Mucosa of rectum (tissue), 2 donors: ENCODE measurements at regions not wholly inside any gene's neighbourhood (a gene's known extent, or its start where the extent isn't known, plus 50 kb on each side); places are given as distances from the start of the nearest gene placed in this dataset.

Experiments
- H3K27ac ChIP-seq, 2 donors: one replicate each; pipeline ENCODE4 v1.7.0; 2013; ENCODE audit warnings: inconsistent platforms in 2 of 2, low read depth in 2 of 2, low read length in 2 of 2
- H3K27me3 ChIP-seq, 2 donors: one replicate each; pipeline ENCODE4 v1.7.0; 2013; ENCODE audit warnings: low read length in 2 of 2; ENCODE audit not compliant: control insufficient read depth in 2 of 2, insufficient read depth in 2 of 2
- H3K36me3 ChIP-seq, 2 donors: one replicate each; pipeline ENCODE4 v1.7.0; 2013; ENCODE audit warnings: low read length in 2 of 2; ENCODE audit not compliant: control insufficient read depth in 2 of 2, insufficient read depth in 2 of 2
- H3K4me1 ChIP-seq, 2 donors: one replicate each; pipeline ENCODE4 v1.7.0; 2013; ENCODE audit warnings: low read length in 2 of 2, mild to moderate bottlenecking in 1 of 2; ENCODE audit not compliant: control insufficient read depth in 2 of 2, insufficient read depth in 2 of 2
- H3K4me3 ChIP-seq, 2 donors: one replicate each; pipeline ENCODE4 v1.7.0; 2013; ENCODE audit warnings: low read length in 2 of 2
- H3K9ac ChIP-seq, 2 donors: one replicate each; pipeline ENCODE4 v1.7.0; 2013; ENCODE audit warnings: low read length in 2 of 2, low read depth in 1 of 2, mild to moderate bottlenecking in 1 of 2
- H3K9me3 ChIP-seq, 2 donors: one replicate each; pipeline ENCODE4 v1.7.0; 2013; ENCODE audit warnings: low read length in 2 of 2; ENCODE audit not compliant: control insufficient read depth in 2 of 2
- donor health status: healthy.
- donor health status: Normal muscosa, but diverticular disease.

- no peak overlapping the region for H3K4me3 ChIP-seq
These were observed 115.3 kb downstream of the ADSS2 start for GRCh38 chr1:244336232-244336899.

GRCh38 chr1:244337839-244338238, 113.9 kb downstream of the ADSS2 start:
- peaks cover 0 to 4% of the 10 kb centered on the region in 2 donors for H3K4me1 ChIP-seq
- no peaks in the 10 kb centered on the region for H3K27me3 ChIP-seq
- no peaks in the 10 kb centered on the region for H3K9me3 ChIP-seq
- H3K36me3 ChIP-seq: no peaks in the 10 kb centered on the region
- H3K9ac ChIP-seq: no peak overlapping the region
- no peak overlapping the region for H3K4me3 ChIP-seq
- no peak overlapping the region for H3K27ac ChIP-seq

More at GRCh38 chr1:244336232-244336899, 115.3 kb downstream of the ADSS2 start:
- Histone ChIP-seq H3K27me3 (no peaks in the 10 kb centered on the region), H3K9me3 (no peaks in the 10 kb centered on the region), H3K4me1 (peaks cover 0 to 1% of the 10 kb centered on the region in 2 donors), H3K36me3 (no peaks in the 10 kb centered on the region), H3K27ac (no peak overlapping the region), H3K9ac (no peak overlapping the region)

- Histone ChIP-seq H3K9me3 (no peaks in the 10 kb centered on the region), H3K36me3 (no peaks in the 10 kb centered on the region), H3K9ac (no peak overlapping the region), H3K27me3 (no peaks in the 10 kb centered on the region), H3K4me3 (no peak overlapping the region), H3K4me1 (peaks cover 0 to 4% of the 10 kb centered on the region in 2 donors), H3K27ac (no peak overlapping the region)
These were observed 112.5 kb downstream of the ADSS2 start for GRCh38 chr1:244339073-244339692.

GRCh38 chr1:244339776-244340175, 111.9 kb downstream of the ADSS2 start:
- no peak overlapping the region for H3K9ac ChIP-seq
- H3K27ac ChIP-seq: no peak overlapping the region
- no peaks in the 10 kb centered on the region for H3K9me3 ChIP-seq
- no peaks in the 10 kb centered on the region for H3K36me3 ChIP-seq
- no peaks in the 10 kb centered on the region for H3K27me3 ChIP-seq
- H3K4me3 ChIP-seq: no peak overlapping the region
- peaks cover 0 to 4% of the 10 kb centered on the region in 2 donors for H3K4me1 ChIP-seq

GRCh38 chr1:244340396-244340795, 111.3 kb downstream of the ADSS2 start:
- Histone ChIP-seq H3K9ac (no peak overlapping the region), H3K27ac (no peak overlapping the region)

GRCh38 chr1:244341455-244342450, 110.0 kb downstream of the ADSS2 start:
- peaks cover 0 to 4% of the 10 kb centered on the region in 2 donors for H3K4me1 ChIP-seq
- no peaks in the 10 kb centered on the region for H3K9me3 ChIP-seq
- no peaks in the 10 kb centered on the region for H3K36me3 ChIP-seq
- no peak overlapping the region for H3K9ac ChIP-seq
- no peak overlapping the region for H3K27ac ChIP-seq
- no peaks in the 10 kb centered on the region for H3K27me3 ChIP-seq
- no peak overlapping the region for H3K4me3 ChIP-seq

More at GRCh38 chr1:244340396-244340795, 111.3 kb downstream of the ADSS2 start:
- Histone ChIP-seq H3K27me3 (no peaks in the 10 kb centered on the region), H3K4me1 (peaks cover 0 to 4% of the 10 kb centered on the region in 2 donors), H3K36me3 (no peaks in the 10 kb centered on the region), H3K9me3 (no peaks in the 10 kb centered on the region), H3K4me3 (no peak overlapping the region)

GRCh38 chr1:244344001-244344400, 107.7 kb downstream of the ADSS2 start:
- H3K4me1 ChIP-seq: peaks cover 5 to 14% of the 10 kb centered on the region in 2 donors
- H3K4me3 ChIP-seq: no peak overlapping the region
- H3K27ac ChIP-seq: no peak overlapping the region
- no peaks in the 10 kb centered on the region for H3K27me3 ChIP-seq
- no peaks in the 10 kb centered on the region for H3K36me3 ChIP-seq
- H3K9me3 ChIP-seq: no peaks in the 10 kb centered on the region
- no peak overlapping the region for H3K9ac ChIP-seq

GRCh38 chr1:244346972-244347618, 104.6 kb downstream of the ADSS2 start:
- no peaks in the 10 kb centered on the region for H3K27me3 ChIP-seq
- peak overlapping the region in 1 of 2 donors; percentile 26 for H3K27ac ChIP-seq
- H3K9me3 ChIP-seq: no peaks in the 10 kb centered on the region
- H3K9ac ChIP-seq: no peak overlapping the region
- H3K36me3 ChIP-seq: no peaks in the 10 kb centered on the region
- H3K4me3 ChIP-seq: no peak overlapping the region
- peaks cover 18 to 23% of the 10 kb centered on the region in 2 donors for H3K4me1 ChIP-seq

GRCh38 chr1:244347942-244348341, 103.8 kb downstream of the ADSS2 start:
- Histone ChIP-seq H3K4me1 (peaks cover 18 to 28% of the 10 kb centered on the region in 2 donors), H3K27me3 (no peaks in the 10 kb centered on the region), H3K9me3 (no peaks in the 10 kb centered on the region), H3K27ac (peak overlapping the region in 1 of 2 donors; percentile 56), H3K36me3 (no peaks in the 10 kb centered on the region), H3K4me3 (no peak overlapping the region), H3K9ac (no peak overlapping the region)
